IPS-20b (cell line): ENCODE measurements at regions not wholly inside any gene's neighbourhood (a gene's known extent, or its start where the extent isn't known, plus 50 kb on each side); places are given as distances from the start of the nearest gene placed in this dataset.

Experiments used
- H3K27ac ChIP-seq: one replicate; pipeline ENCODE4 v1.5.1; 2013; ENCODE audit warnings: low read length
- H3K27me3 ChIP-seq: 2 replicates; pipeline ENCODE4 v1.6.1; 2013; ENCODE audit warnings: mild to moderate bottlenecking, low read length, inconsistent platforms; ENCODE audit not compliant: insufficient read depth
- H3K36me3 ChIP-seq: 2 replicates; pipeline ENCODE4 v1.6.1; 2013; ENCODE audit warnings: low read depth, mild to moderate bottlenecking, inconsistent platforms, low read length, moderate library complexity; ENCODE audit not compliant: insufficient read depth
- H3K4me1 ChIP-seq: 2 replicates; pipeline ENCODE4 v1.6.1; 2013; ENCODE audit warnings: mild to moderate bottlenecking, control low read depth, inconsistent platforms, low read length, moderate library complexity; ENCODE audit not compliant: insufficient read depth
- H3K4me3 ChIP-seq: 2 replicates; pipeline ENCODE4 v1.5.1; 2013; ENCODE audit warnings: mild to moderate bottlenecking, low read length, inconsistent platforms
- H3K9ac ChIP-seq: 2 replicates; pipeline ENCODE4 v1.6.1; 2013; ENCODE audit warnings: low read depth, mild to moderate bottlenecking, inconsistent platforms, low read length, moderate library complexity
- H3K9me3 ChIP-seq: 2 replicates; pipeline ENCODE4 v1.6.1; 2013; ENCODE audit warnings: mild to moderate bottlenecking, low read depth, low read length, inconsistent platforms; ENCODE audit not compliant: insufficient read depth

DNA sequence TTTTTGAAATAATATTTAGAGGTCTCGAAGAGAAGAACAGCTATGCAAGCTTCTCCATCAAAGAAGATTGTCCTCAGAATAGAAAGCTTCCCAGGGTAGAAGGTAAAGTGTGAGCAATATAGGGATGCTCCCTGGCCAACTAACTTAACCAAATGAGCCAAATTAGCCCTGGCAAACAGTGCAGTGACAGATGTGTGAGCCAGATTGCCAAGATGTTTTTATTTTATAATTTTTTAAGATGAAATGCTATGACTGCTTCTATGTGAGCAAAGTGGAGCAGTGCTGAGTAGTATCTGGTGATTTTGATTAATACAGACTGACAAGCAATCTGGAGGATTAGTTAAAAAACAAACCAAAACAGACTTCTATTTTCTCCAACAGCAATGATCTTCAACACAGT lies 202.1 kb downstream of the NOVA1 start:
- Histone ChIP-seq H3K27me3 (no peaks in the 10 kb centered on the region; the same call in 1 of the 2 replicates), H3K36me3 (no peaks in the 10 kb centered on the region), H3K9ac (no peak overlapping the region), H3K27ac (no peak overlapping the region), H3K4me3 (no peak overlapping the region), H3K9me3 (no peaks in the 10 kb centered on the region), H3K4me1 (peaks cover 20% of the 10 kb centered on the region)

DNA sequence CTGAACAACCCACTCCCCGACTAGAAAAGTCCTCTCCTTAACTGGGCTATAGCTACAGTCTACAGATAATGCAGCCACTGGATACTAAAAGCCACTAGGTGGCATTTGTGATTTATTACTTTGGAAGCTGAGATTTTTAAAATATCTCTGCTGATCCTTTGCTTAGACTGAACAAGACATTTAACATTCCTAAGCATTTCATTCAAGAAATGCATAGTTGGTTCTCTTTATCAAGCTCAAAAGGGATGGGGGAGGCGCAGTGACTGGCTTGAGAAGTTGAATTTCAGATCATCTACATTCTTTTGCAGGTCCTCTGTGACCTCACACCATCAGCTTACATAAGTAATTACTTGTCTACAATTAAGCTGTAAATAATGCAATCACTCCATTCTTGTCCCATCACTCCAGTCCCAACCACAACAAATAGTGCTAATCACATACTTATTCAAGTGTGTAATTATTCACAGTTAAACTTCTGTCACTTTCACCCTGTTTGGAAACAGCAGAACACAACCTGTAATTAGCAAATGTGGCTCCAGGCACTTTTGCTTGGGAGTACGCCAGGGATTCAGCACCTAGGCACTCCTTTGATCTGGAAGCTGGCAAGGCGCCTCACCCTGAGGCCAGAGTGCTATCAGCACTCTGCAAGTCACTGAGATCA lies 203.6 kb downstream of the NOVA1 start:
- no peaks in the 10 kb centered on the region for H3K9me3 ChIP-seq
- no peaks in the 10 kb centered on the region for H3K36me3 ChIP-seq
- no peak overlapping the region for H3K27ac ChIP-seq
- peaks cover 20% of the 10 kb centered on the region for H3K4me1 ChIP-seq
- no peaks in the 10 kb centered on the region; the same call in 1 of the 2 replicates for H3K27me3 ChIP-seq
- no peak overlapping the region for H3K4me3 ChIP-seq
- H3K9ac ChIP-seq: no peak overlapping the region

DNA sequence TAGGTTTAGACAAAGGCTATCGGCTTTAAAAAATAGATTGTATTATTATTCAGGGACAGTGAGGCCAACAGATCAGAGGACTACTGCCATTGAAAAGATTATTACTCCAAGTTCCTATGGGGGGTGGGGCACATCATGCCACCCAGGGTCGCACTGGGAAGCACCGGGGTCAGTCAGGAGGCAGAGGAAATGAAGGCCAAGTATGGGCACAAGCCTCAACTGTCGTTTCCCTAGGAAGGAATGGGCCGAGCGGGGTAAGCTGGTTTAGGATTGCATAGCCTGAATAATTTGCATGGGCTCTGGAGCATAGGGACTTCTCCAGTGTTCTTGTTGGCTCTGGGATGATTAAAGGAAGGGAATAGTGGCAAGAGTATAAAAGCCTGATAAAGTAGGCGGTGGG lies 205.3 kb downstream of the NOVA1 start:
- no peak overlapping the region for H3K27ac ChIP-seq
- no peaks in the 10 kb centered on the region; the same call in 1 of the 2 replicates for H3K27me3 ChIP-seq
- H3K9me3 ChIP-seq: no peaks in the 10 kb centered on the region
- H3K4me1 ChIP-seq: peaks cover 20% of the 10 kb centered on the region
- H3K9ac ChIP-seq: no peak overlapping the region
- H3K36me3 ChIP-seq: no peaks in the 10 kb centered on the region
- H3K4me3 ChIP-seq: no peak overlapping the region

DNA sequence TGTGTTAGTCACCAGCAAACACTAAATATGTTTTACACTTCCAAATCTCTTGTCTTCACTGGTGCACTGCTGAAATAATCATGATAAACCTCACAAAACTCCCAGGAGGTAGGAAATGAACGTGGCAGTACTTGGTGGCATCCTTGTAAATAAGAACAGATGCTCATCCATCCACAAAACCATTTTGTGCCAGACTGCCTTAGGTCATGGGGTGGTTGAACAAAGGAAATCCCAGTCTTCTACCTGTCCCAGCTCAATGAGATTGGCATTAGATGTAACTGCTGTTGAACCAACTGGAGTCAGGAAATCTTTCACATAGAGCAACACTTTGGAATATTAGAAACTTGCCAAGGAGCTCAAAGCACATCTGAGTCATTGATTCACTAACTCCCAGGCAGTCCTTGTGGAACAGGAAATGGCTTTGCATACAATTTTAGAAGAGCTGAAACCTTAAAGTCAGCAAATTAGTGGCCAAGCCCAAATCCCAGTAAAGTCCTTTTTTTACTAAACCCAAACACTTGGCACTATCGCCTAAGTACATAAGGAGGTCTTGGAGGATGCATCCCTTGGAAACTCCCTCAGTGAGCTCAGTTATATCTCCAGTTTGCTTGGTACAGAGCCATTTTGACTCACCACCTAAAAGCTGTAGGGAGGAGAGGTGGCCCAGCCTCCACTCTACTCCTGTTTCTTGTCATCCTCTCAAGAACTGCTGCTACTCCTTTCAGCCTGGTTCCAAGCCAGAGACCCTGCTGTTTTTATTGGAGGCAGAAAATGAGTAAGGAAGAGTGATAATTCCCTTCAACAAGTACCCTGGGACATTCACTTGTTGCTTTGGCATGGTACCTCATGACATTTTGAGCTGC lies 208.0 kb downstream of the NOVA1 start:
- H3K27ac ChIP-seq: no peak overlapping the region
- no peak overlapping the region for H3K4me3 ChIP-seq
- no peaks in the 10 kb centered on the region for H3K36me3 ChIP-seq
- no peaks in the 10 kb centered on the region for H3K9me3 ChIP-seq
- peaks cover 19% of the 10 kb centered on the region for H3K4me1 ChIP-seq
- H3K27me3 ChIP-seq: no peaks in the 10 kb centered on the region; the same call in 1 of the 2 replicates
- H3K9ac ChIP-seq: no peak overlapping the region

DNA sequence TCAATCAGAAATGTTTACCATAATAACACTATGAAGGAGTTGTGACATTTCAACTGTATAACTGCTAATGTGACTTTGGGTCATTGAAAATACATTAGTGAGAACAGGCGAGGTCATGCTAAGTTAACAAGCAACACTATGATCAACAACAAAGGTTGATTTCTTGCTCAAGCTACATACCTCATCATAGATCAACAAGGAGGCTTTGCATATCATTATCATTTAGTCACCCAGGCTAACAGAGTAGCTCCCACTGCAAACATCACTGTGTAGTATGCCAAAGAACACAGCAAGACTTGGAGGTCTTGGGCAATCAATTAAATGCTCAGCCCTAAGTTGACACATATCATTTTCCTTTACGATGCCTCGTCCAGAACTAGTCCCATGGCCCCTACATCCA lies 212.5 kb downstream of the NOVA1 start:
- Histone ChIP-seq H3K9ac (no peak overlapping the region), H3K4me1 (no peaks in the 10 kb centered on the region), H3K9me3 (peaks cover 4% of the 10 kb centered on the region; the same call in 1 of the 2 replicates), H3K27me3 (no peaks in the 10 kb centered on the region), H3K4me3 (no peak overlapping the region), H3K36me3 (no peaks in the 10 kb centered on the region), H3K27ac (no peak overlapping the region)

DNA sequence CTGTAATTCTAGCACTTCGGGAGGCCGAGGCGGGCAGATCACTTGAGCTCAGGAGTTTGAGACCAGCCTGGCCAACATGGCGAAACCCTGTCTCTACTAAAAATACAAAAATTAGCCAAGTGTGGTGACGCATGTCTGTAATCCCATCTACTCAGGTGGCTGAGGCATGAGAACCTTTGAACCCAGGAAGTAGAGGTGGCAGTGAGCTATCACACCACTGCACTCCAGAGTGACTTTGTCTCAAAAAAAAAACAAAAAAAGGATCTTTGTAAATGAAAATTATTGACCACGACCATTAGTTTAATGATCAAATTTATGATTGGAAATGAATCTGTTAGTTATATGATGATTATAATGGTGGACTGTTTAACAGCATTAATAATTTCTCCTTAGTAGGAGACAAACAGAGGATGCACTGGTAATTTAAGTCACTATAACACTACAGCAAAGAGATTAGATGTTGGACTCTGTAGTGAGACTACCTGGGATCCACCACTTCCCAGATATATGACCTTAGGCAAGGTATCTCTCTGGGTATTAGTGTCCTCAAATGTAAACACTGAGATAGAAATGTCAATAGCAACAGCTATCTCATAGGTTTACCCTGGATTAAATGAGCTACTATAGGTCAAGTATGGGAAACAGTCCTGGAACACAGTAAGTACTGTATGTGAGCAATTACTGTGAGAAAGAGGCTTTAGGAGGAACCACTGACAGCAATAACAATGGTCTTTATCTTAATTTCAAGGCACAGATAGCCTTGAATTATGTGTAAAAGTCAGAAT lies 214.7 kb downstream of the NOVA1 start:
- H3K9me3 ChIP-seq: peaks cover 24% of the 10 kb centered on the region; the same call in 1 of the 2 replicates
- H3K27ac ChIP-seq: no peak overlapping the region

DNA sequence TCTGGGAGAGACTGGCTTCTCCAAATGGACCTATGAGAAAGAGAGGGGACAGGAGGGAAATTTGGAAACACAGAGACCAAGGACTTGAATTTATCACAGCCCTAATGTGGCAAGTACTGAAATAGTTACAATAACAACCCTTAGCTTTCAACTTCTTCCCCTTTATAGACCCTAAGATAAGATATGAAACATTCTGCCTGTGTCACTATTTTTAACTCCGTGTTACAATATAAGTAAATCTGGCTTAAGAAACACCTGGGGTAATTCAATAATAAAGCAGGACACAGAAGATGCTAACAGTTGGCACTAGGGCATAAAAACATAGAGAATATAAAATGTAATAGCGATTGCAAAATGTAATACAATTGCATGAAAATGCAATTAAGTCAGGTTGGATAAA lies 216.4 kb downstream of the NOVA1 start:
- Histone ChIP-seq H3K36me3 (no peaks in the 10 kb centered on the region), H3K4me3 (no peak overlapping the region), H3K9ac (no peak overlapping the region), H3K27me3 (no peaks in the 10 kb centered on the region), H3K27ac (no peak overlapping the region), H3K4me1 (no peaks in the 10 kb centered on the region), H3K9me3 (peaks cover 24% of the 10 kb centered on the region; the same call in 1 of the 2 replicates)

More for the DNA sequence above, 214.7 kb downstream of the NOVA1 start:
- no peaks in the 10 kb centered on the region for H3K27me3 ChIP-seq
- no peaks in the 10 kb centered on the region for H3K4me1 ChIP-seq
- no peak overlapping the region for H3K9ac ChIP-seq
- H3K4me3 ChIP-seq: no peak overlapping the region
- no peaks in the 10 kb centered on the region for H3K36me3 ChIP-seq

DNA sequence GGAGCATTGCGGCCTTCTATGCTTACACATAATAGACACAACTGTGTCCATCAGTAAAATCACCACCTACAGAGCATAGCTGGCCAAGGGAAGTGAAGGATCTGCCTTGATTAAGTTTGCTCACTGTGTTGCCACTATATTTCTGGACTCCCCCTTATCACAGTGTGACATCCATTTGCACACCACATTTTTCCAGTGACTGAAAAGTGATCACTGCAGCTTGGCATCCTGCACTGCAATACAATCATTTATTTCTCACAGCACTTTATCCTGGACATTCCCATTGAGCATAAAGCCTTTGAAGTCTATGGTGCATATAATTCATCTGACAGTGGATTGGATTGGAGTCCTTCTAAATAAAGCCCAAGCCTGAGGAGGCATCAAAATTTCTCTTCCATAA lies 217.2 kb downstream of the NOVA1 start:
- Histone ChIP-seq H3K9me3 (peaks cover 24% of the 10 kb centered on the region; the same call in 1 of the 2 replicates), H3K27me3 (no peaks in the 10 kb centered on the region), H3K36me3 (no peaks in the 10 kb centered on the region)

DNA sequence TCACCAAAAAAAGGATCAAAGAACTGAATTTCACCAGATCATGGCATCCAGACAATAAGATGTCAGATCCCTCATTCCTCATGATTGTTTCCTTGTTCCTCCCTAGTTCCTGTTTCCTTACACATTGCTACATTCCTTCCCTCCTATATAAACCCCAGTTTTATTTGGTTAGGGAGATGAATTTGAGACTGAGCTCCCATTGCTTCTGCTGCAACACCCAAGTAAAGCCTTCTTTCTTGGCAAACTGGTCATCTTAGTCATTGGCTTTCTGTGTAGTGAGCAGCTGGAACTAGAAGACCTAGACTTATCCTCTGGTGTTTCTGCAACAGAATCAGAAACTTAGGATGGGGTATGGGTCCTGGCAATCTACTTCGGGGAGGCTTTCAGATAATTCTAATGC lies 217.9 kb downstream of the NOVA1 start:
- Histone ChIP-seq H3K4me1 (no peaks in the 10 kb centered on the region), H3K9me3 (peaks cover 24% of the 10 kb centered on the region; the same call in 1 of the 2 replicates), H3K27me3 (no peaks in the 10 kb centered on the region), H3K27ac (no peak overlapping the region), H3K4me3 (no peak overlapping the region), H3K36me3 (no peaks in the 10 kb centered on the region), H3K9ac (no peak overlapping the region)

More for the DNA sequence above, 217.2 kb downstream of the NOVA1 start:
- H3K4me1 ChIP-seq: no peaks in the 10 kb centered on the region
- H3K27ac ChIP-seq: no peak overlapping the region
- no peak overlapping the region for H3K9ac ChIP-seq
- no peak overlapping the region for H3K4me3 ChIP-seq

DNA sequence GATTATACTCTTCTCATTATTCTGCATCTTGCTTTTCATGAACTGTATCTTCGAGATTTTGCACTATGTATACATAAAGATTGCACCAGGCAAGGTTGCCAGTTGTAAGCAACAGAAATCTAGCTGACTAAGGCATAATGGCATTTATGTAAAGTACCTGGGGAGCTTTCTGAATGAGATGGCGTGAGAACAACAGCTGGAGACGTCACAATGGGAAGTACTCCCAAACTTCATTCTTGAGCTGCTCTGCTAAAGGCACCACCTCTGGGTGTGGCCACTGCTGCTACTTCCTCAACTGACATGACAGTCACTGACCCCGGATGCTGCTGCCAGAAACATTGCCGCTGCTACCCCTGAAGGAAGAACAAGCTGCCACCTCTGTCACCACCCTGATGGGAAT lies 220.7 kb downstream of the NOVA1 start:
- Histone ChIP-seq H3K36me3 (no peaks in the 10 kb centered on the region), H3K4me3 (no peak overlapping the region), H3K27me3 (no peaks in the 10 kb centered on the region), H3K4me1 (no peaks in the 10 kb centered on the region), H3K9me3 (peaks cover 24% of the 10 kb centered on the region; the same call in 1 of the 2 replicates), H3K27ac (no peak overlapping the region), H3K9ac (no peak overlapping the region)

DNA sequence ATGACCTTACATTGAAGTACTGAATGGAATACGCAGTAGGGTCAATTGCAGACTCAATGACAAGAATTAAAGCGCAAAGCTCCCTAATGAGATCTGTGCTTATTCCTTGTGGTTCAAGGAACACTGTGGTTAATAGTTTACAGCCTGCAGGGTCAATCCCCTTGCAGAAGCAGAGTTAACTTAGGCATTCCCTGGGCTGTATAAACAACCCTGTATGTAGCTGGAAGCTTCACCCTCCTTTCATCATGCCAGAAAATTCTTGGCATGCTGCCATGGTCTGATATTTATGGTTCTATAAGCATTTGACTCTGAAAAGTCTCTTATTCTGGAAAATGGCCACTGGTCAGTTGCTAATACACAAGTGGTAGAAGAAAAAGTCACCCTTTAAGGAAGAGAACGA lies 227.7 kb downstream of the NOVA1 start:
- H3K27me3 ChIP-seq: no peaks in the 10 kb centered on the region
- H3K36me3 ChIP-seq: no peaks in the 10 kb centered on the region
- H3K9me3 ChIP-seq: no peaks in the 10 kb centered on the region
- no peak overlapping the region for H3K27ac ChIP-seq
- no peak overlapping the region for H3K9ac ChIP-seq
- H3K4me3 ChIP-seq: no peak overlapping the region
- H3K4me1 ChIP-seq: no peaks in the 10 kb centered on the region
